Skeletal muscle satellite cell (primary cell): ENCODE measurements at regions not wholly inside any gene's neighbourhood (a gene's known extent, or its start where the extent isn't known, plus 50 kb on each side); places are given as distances from the start of the nearest gene placed in this dataset.

Experiments used
- H3K27me3 ChIP-seq: 2 replicates; pipeline ENCODE4 v1.7.0; 2013; ENCODE audit warnings: low read length; ENCODE audit not compliant: control insufficient read depth, insufficient read depth
- H3K36me3 ChIP-seq: 2 replicates; pipeline ENCODE4 v1.7.0; 2013; ENCODE audit warnings: mild to moderate bottlenecking, control low read depth, low read length; ENCODE audit not compliant: insufficient read depth
- H3K4me1 ChIP-seq: 2 replicates; pipeline ENCODE4 v1.7.0; 2013; ENCODE audit warnings: low read length; ENCODE audit not compliant: control insufficient read depth, insufficient read depth
- H3K4me2 ChIP-seq: 2 replicates; pipeline ENCODE4 v1.7.0; 2013; ENCODE audit warnings: mild to moderate bottlenecking, low read length
- H3K4me3 ChIP-seq: 2 replicates; pipeline ENCODE4 v1.7.0; 2013; ENCODE audit warnings: low read length
- H3K9ac ChIP-seq: 2 replicates; pipeline ENCODE4 v1.7.0; 2013; ENCODE audit warnings: mild to moderate bottlenecking, low read depth, low read length, moderate library complexity
- H3K9me3 ChIP-seq: replicated peaks from 2 replicates; pipeline ENCODE4 v1.7.0; 2013; ENCODE audit warnings: mild to moderate bottlenecking, control low read depth, low read length

- H3K27me3 ChIP-seq, result no peaks in the 10 kb centered on the region
Measured at GRCh38 chr18:30591462-30591861, 451.1 kb downstream of the DSC3 start.

GRCh38 chr18:30588673-30589164 lies 453.8 kb downstream of the DSC3 start:
- Histone ChIP-seq H3K36me3 (no peaks in the 10 kb centered on the region), H3K9me3 (peaks cover 12% of the 10 kb centered on the region), H3K27me3 (no peaks in the 10 kb centered on the region), H3K4me1 (no peaks in the 10 kb centered on the region), H3K4me2 (no peak overlapping the region), H3K4me3 (no peak overlapping the region), H3K9ac (no peak overlapping the region)

More at GRCh38 chr18:30591462-30591861, 451.1 kb downstream of the DSC3 start:
- H3K4me1 ChIP-seq, result no peaks in the 10 kb centered on the region
- peaks cover 2% of the 10 kb centered on the region for H3K9me3 ChIP-seq
- H3K4me3 ChIP-seq, result no peak overlapping the region
- H3K36me3 ChIP-seq, result no peaks in the 10 kb centered on the region
- no peak overlapping the region for H3K9ac ChIP-seq
- no peak overlapping the region for H3K4me2 ChIP-seq

GRCh38 chr18:30583768-30584167 lies 458.8 kb downstream of the DSC3 start:
- H3K9ac ChIP-seq, result no peak overlapping the region
- H3K9me3 ChIP-seq, result peaks cover 12% of the 10 kb centered on the region
- H3K4me2 ChIP-seq, result no peak overlapping the region
- H3K4me3 ChIP-seq, result no peak overlapping the region
- no peaks in the 10 kb centered on the region for H3K27me3 ChIP-seq
- H3K36me3 ChIP-seq, result no peaks in the 10 kb centered on the region
- no peaks in the 10 kb centered on the region for H3K4me1 ChIP-seq

GRCh38 chr18:30582078-30582477 lies 460.5 kb downstream of the DSC3 start:
- H3K9ac ChIP-seq, result no peak overlapping the region
- H3K4me3 ChIP-seq, result no peak overlapping the region
- peaks cover 9% of the 10 kb centered on the region for H3K9me3 ChIP-seq
- no peaks in the 10 kb centered on the region for H3K27me3 ChIP-seq
- H3K4me2 ChIP-seq, result no peak overlapping the region
- H3K36me3 ChIP-seq, result no peaks in the 10 kb centered on the region
- H3K4me1 ChIP-seq, result no peaks in the 10 kb centered on the region

- Histone ChIP-seq H3K4me3 (no peak overlapping the region), H3K36me3 (no peaks in the 10 kb centered on the region), H3K9me3 (no peaks in the 10 kb centered on the region), H3K4me1 (no peaks in the 10 kb centered on the region), H3K9ac (no peak overlapping the region), H3K27me3 (no peaks in the 10 kb centered on the region), H3K4me2 (no peak overlapping the region)
Measured at GRCh38 chr18:30578707-30579106, 463.8 kb downstream of the DSC3 start.

- Histone ChIP-seq H3K36me3 (no peaks in the 10 kb centered on the region), H3K4me1 (no peaks in the 10 kb centered on the region), H3K27me3 (no peaks in the 10 kb centered on the region), H3K9ac (no peak overlapping the region), H3K4me2 (no peak overlapping the region), H3K9me3 (peaks cover 3% of the 10 kb centered on the region), H3K4me3 (no peak overlapping the region)
Measured at GRCh38 chr18:30572214-30572613, 470.3 kb downstream of the DSC3 start.

- Histone ChIP-seq H3K9ac (no peak overlapping the region), H3K4me2 (no peak overlapping the region), H3K27me3 (no peaks in the 10 kb centered on the region), H3K4me1 (no peaks in the 10 kb centered on the region), H3K4me3 (no peak overlapping the region), H3K9me3 (peaks cover 3% of the 10 kb centered on the region), H3K36me3 (no peaks in the 10 kb centered on the region)
Measured at GRCh38 chr18:30568333-30568732, 474.2 kb downstream of the DSC3 start.

GRCh38 chr18:30566877-30567276 lies 475.7 kb downstream of the DSC3 start:
- Histone ChIP-seq H3K4me3 (no peak overlapping the region), H3K9me3 (peaks cover 3% of the 10 kb centered on the region), H3K27me3 (no peaks in the 10 kb centered on the region), H3K4me1 (no peaks in the 10 kb centered on the region), H3K4me2 (no peak overlapping the region), H3K36me3 (no peaks in the 10 kb centered on the region), H3K9ac (no peak overlapping the region)

- Histone ChIP-seq H3K9me3 (no peaks in the 10 kb centered on the region), H3K4me3 (no peak overlapping the region), H3K36me3 (no peaks in the 10 kb centered on the region), H3K4me2 (no peak overlapping the region), H3K9ac (no peak overlapping the region), H3K4me1 (no peaks in the 10 kb centered on the region), H3K27me3 (no peaks in the 10 kb centered on the region)
Measured at GRCh38 chr18:30562231-30562630, 480.3 kb downstream of the DSC3 start.

- no peaks in the 10 kb centered on the region for H3K9me3 ChIP-seq
- H3K27me3 ChIP-seq, result no peaks in the 10 kb centered on the region
- H3K4me3 ChIP-seq, result no peak overlapping the region
- no peaks in the 10 kb centered on the region for H3K4me1 ChIP-seq
- H3K36me3 ChIP-seq, result no peaks in the 10 kb centered on the region
- no peak overlapping the region for H3K4me2 ChIP-seq
- H3K9ac ChIP-seq, result no peak overlapping the region
Measured at GRCh38 chr18:30556112-30556511, 486.4 kb downstream of the DSC3 start.

- peaks cover 3% of the 10 kb centered on the region for H3K9me3 ChIP-seq
- no peaks in the 10 kb centered on the region for H3K27me3 ChIP-seq
- no peak overlapping the region for H3K4me2 ChIP-seq
Measured at GRCh38 chr18:30545393-30545792, 497.1 kb downstream of the DSC3 start.

GRCh38 chr18:30544141-30544540 lies 498.4 kb downstream of the DSC3 start:
- no peak overlapping the region for H3K4me3 ChIP-seq
- H3K27me3 ChIP-seq, result no peaks in the 10 kb centered on the region
- no peak overlapping the region for H3K4me2 ChIP-seq
- no peaks in the 10 kb centered on the region for H3K36me3 ChIP-seq
- H3K9ac ChIP-seq, result no peak overlapping the region
- no peaks in the 10 kb centered on the region for H3K4me1 ChIP-seq
- peaks cover 3% of the 10 kb centered on the region for H3K9me3 ChIP-seq

More at GRCh38 chr18:30545393-30545792, 497.1 kb downstream of the DSC3 start:
- Histone ChIP-seq H3K4me1 (no peaks in the 10 kb centered on the region), H3K4me3 (no peak overlapping the region), H3K9ac (no peak overlapping the region), H3K36me3 (no peaks in the 10 kb centered on the region)
